ENCODE measurements at regions not wholly inside any gene's neighbourhood (a gene's known extent, or its start where the extent isn't known, plus 50 kb on each side); places are given as distances from the start of the nearest gene placed in this dataset.
"Not testable (repeated sequence)": the region's sequence is repeated elsewhere in the genome, so short reads cannot be mapped to it uniquely, and the experiment has no call there.

- DNase-seq (ENCODE audit: low read depth in 4 of 4, low spot score in 2 of 4) = no peak
Measured at GRCh38 chr9:89849096-89849495, 244.3 kb downstream of the GADD45G start.

GRCh38 chr9:89850153-89850552 lies 245.3 kb downstream of the GADD45G start:
- DNase-seq (ENCODE audit: low read depth in 4 of 4, low spot score in 2 of 4) = no peak

- no peak for DNase-seq (ENCODE audit: low read depth in 4 of 4, low spot score in 2 of 4)
Measured at GRCh38 chr9:89850631-89851325, 246.0 kb downstream of the GADD45G start.

- DNase-seq (ENCODE audit: low read depth in 4 of 4, low spot score in 2 of 4) = no peak
Measured at GRCh38 chr9:89853161-89853560, 248.3 kb downstream of the GADD45G start.

- no peak for DNase-seq (ENCODE audit: low read depth in 4 of 4, low spot score in 2 of 4)
Measured at GRCh38 chr9:89853931-89854330, 249.1 kb downstream of the GADD45G start.

- DNase-seq (ENCODE audit: low read depth in 4 of 4, low spot score in 2 of 4) = no peak
Measured at GRCh38 chr9:89854715-89855475, 250.1 kb downstream of the GADD45G start.

GRCh38 chr9:89856296-89856695 lies 251.5 kb downstream of the GADD45G start:
- not testable (repeated sequence) for DNase-seq (ENCODE audit: low read depth in 4 of 4, low spot score in 2 of 4)

GRCh38 chr9:89856950-89857349 lies 252.1 kb downstream of the GADD45G start:
- not testable (repeated sequence) for DNase-seq (ENCODE audit: low read depth in 4 of 4, low spot score in 2 of 4)

- not testable (repeated sequence) for DNase-seq (ENCODE audit: low read depth in 4 of 4, low spot score in 2 of 4)
Measured at GRCh38 chr9:89859842-89860241, 255.0 kb downstream of the GADD45G start.

- DNase-seq (ENCODE audit: low read depth in 4 of 4, low spot score in 2 of 4) = not testable (repeated sequence)
Measured at GRCh38 chr9:89861371-89861770, 256.6 kb downstream of the GADD45G start.

GRCh38 chr9:89862316-89862715 lies 257.5 kb downstream of the GADD45G start:
- DNase-seq (ENCODE audit: low read depth in 4 of 4, low spot score in 2 of 4) = no peak

- no peak for DNase-seq (ENCODE audit: low read depth in 4 of 4, low spot score in 2 of 4)
Measured at GRCh38 chr9:89863141-89863540, 258.3 kb downstream of the GADD45G start.

GRCh38 chr9:89863837-89864236 lies 259.0 kb downstream of the GADD45G start:
- DNase-seq (ENCODE audit: low read depth in 4 of 4, low spot score in 2 of 4) = no peak

GRCh38 chr9:89864257-89864656 lies 259.4 kb downstream of the GADD45G start:
- no peak for DNase-seq (ENCODE audit: low read depth in 4 of 4, low spot score in 2 of 4)

- no peak for DNase-seq (ENCODE audit: low read depth in 4 of 4, low spot score in 2 of 4)
Measured at GRCh38 chr9:89864731-89865130, 259.9 kb downstream of the GADD45G start.

GRCh38 chr9:89865357-89865756 lies 260.5 kb downstream of the GADD45G start:
- no peak for DNase-seq (ENCODE audit: low read depth in 4 of 4, low spot score in 2 of 4)

GRCh38 chr9:89865981-89866380 lies 261.2 kb downstream of the GADD45G start:
- DNase-seq (ENCODE audit: low read depth in 4 of 4, low spot score in 2 of 4) = no peak

- DNase-seq (ENCODE audit: low read depth in 4 of 4, low spot score in 2 of 4) = no peak
Measured at GRCh38 chr9:89866701-89867100, 261.9 kb downstream of the GADD45G start.

- no peak for DNase-seq (ENCODE audit: low read depth in 4 of 4, low spot score in 2 of 4)
Measured at GRCh38 chr9:89868100-89868499, 263.3 kb downstream of the GADD45G start.

GRCh38 chr9:89869793-89870580 lies 265.2 kb downstream of the GADD45G start:
- DNase-seq (ENCODE audit: low read depth in 4 of 4, low spot score in 2 of 4) = no peak

- no peak for DNase-seq (ENCODE audit: low read depth in 4 of 4, low spot score in 2 of 4)
Measured at GRCh38 chr9:89871871-89872331, 267.1 kb downstream of the GADD45G start.
